ENCODE measurements at regions not wholly inside any gene's neighbourhood (a gene's known extent, or its start where the extent isn't known, plus 50 kb on each side); places are given as distances from the start of the nearest gene placed in this dataset.

DNA sequence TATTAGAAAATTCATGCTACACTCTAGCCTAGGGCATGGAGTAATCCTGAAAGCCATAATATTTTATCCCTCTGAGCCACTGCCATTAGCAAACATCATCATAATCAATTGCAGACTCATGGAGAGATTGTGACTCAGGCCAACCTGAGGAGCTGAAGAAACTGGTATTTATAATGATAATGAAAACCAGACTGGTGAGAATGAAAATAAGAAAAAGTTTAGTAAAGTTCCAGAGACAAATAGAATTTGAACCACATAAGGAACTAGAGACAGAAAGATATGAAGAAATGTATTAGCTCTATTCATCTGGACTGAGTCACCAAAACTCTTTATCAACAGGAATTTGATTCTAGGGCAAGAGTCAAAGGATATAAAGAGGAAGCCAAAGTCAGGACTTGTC lies 158.7 kb downstream of the DRD1 start:
- Histone ChIP-seq H3K27ac (replicated peaks; ENCODE audit: low read length) (no peak overlapping the region), H3K23ac (ENCODE audit: low read depth, low read length, poor library complexity) (no peak overlapping the region), H2BK5ac (ENCODE audit: low read length) (no peak overlapping the region), H3K79me1 (ENCODE audit: low read depth, low read length) (no peaks in the 10 kb centered on the region), H3K4me1 (ENCODE audit: control insufficient read depth in 2 of 2, insufficient read depth in 1 of 2, low read depth in 1 of 2, low read length in 2 of 2) (peaks cover 0 to 2% of the 10 kb centered on the region in 2 donors), H2AFZ (ENCODE audit: low read length) (no peak overlapping the region), H3K4me2 (ENCODE audit: insufficient read depth, low read length, poor library complexity, severe bottlenecking) (no peak overlapping the region), H4K91ac (ENCODE audit: low read depth, low read length, poor library complexity) (no peak overlapping the region), H3K27me3 (ENCODE audit: control insufficient read depth in 3 of 3, insufficient read depth in 3 of 3, low read depth in 1 of 3, low read length in 3 of 3) (no peaks in the 10 kb centered on the region), H3K36me3 (replicated peaks in 1 of 2; ENCODE audit: control insufficient read depth in 2 of 2, insufficient read depth in 2 of 2, low read length in 2 of 2) (no peaks in the 10 kb centered on the region), H3K9me3 (replicated peaks in 1 of 2; ENCODE audit: control insufficient read depth in 2 of 2, insufficient read depth in 1 of 2, low read depth in 1 of 2, low read length in 2 of 2) (no peaks in the 10 kb centered on the region), H4K8ac (ENCODE audit: low read depth, low read length) (no peak overlapping the region), H3K4me3 (ENCODE audit: low read length in 2 of 2) (no peak overlapping the region), H3K9ac (ENCODE audit: low read depth, low read length, poor library complexity) (no peak overlapping the region), H3K4ac (ENCODE audit: low read length) (no peak overlapping the region), H3K14ac (ENCODE audit: low read length) (no peak overlapping the region), H3K18ac (ENCODE audit: low read length) (no peak overlapping the region), H2BK15ac (ENCODE audit: low read length) (no peak overlapping the region), H2BK120ac (ENCODE audit: low read depth, low read length) (no peak overlapping the region), H2BK12ac (ENCODE audit: low read length) (no peak overlapping the region), H2AK5ac (ENCODE audit: low read depth, low read length) (no peak overlapping the region)
- no peak for DNase-seq (ENCODE audit: low spot score)

DNA sequence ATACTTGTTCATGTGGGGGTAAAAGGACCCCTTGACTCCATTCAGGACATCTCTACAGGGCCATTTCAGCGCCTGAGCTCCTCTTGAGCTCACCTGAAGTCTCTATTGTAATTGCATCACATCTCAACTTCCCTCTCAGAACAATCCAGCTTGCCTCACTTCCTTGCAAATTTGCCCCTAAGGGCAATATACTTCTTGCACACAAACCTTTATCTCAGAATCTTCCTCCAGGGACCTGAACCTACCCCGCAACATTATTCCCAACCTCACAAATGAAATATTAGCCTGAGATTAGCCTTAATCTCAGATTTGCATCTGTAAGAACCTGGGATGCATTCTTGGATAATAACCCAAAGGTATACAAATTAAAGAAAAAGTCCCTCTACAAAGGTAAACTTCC lies 159.2 kb downstream of the DRD1 start:
- H3K9me3 ChIP-seq (replicated peaks in 1 of 2; ENCODE audit: control insufficient read depth in 2 of 2, insufficient read depth in 1 of 2, low read depth in 1 of 2, low read length in 2 of 2), result no peaks in the 10 kb centered on the region
- DNase-seq (ENCODE audit: low spot score), result no peak
- WGBS, 2 donors (ENCODE audit: extremely low coverage in 2 of 2, insufficient read length in 2 of 2, insufficient replicate concordance in 1 of 2), result no CpG with 5 or more reads among the region's 2 CpGs
- H2BK5ac ChIP-seq (ENCODE audit: low read length), result no peak overlapping the region
- no peak overlapping the region for H2BK15ac ChIP-seq (ENCODE audit: low read length)
- H4K8ac ChIP-seq (ENCODE audit: low read depth, low read length), result no peak overlapping the region
- H2AK5ac ChIP-seq (ENCODE audit: low read depth, low read length), result no peak overlapping the region
- H3K4ac ChIP-seq (ENCODE audit: low read length), result no peak overlapping the region
- no peak overlapping the region for H3K14ac ChIP-seq (ENCODE audit: low read length)
- peaks cover 0 to 2% of the 10 kb centered on the region in 2 donors for H3K4me1 ChIP-seq (ENCODE audit: control insufficient read depth in 2 of 2, insufficient read depth in 1 of 2, low read depth in 1 of 2, low read length in 2 of 2)
- no peaks in the 10 kb centered on the region for H3K36me3 ChIP-seq (replicated peaks in 1 of 2; ENCODE audit: control insufficient read depth in 2 of 2, insufficient read depth in 2 of 2, low read length in 2 of 2)
- H3K18ac ChIP-seq (ENCODE audit: low read length), result no peak overlapping the region
- H3K27ac ChIP-seq (replicated peaks; ENCODE audit: low read length), result no peak overlapping the region
- no peak overlapping the region for H3K23ac ChIP-seq (ENCODE audit: low read depth, low read length, poor library complexity)
- H3K4me2 ChIP-seq (ENCODE audit: insufficient read depth, low read length, poor library complexity, severe bottlenecking), result no peak overlapping the region
- H3K27me3 ChIP-seq (ENCODE audit: control insufficient read depth in 3 of 3, insufficient read depth in 3 of 3, low read depth in 1 of 3, low read length in 3 of 3), result no peaks in the 10 kb centered on the region
- no peak overlapping the region for H3K4me3 ChIP-seq (ENCODE audit: low read length in 2 of 2)
- no peak overlapping the region for H4K91ac ChIP-seq (ENCODE audit: low read depth, low read length, poor library complexity)
- H2BK120ac ChIP-seq (ENCODE audit: low read depth, low read length), result no peak overlapping the region
- no peaks in the 10 kb centered on the region for H3K79me1 ChIP-seq (ENCODE audit: low read depth, low read length)
- no peak overlapping the region for H2BK12ac ChIP-seq (ENCODE audit: low read length)
- H2AFZ ChIP-seq (ENCODE audit: low read length), result no peak overlapping the region
- H3K9ac ChIP-seq (ENCODE audit: low read depth, low read length, poor library complexity), result no peak overlapping the region

DNA sequence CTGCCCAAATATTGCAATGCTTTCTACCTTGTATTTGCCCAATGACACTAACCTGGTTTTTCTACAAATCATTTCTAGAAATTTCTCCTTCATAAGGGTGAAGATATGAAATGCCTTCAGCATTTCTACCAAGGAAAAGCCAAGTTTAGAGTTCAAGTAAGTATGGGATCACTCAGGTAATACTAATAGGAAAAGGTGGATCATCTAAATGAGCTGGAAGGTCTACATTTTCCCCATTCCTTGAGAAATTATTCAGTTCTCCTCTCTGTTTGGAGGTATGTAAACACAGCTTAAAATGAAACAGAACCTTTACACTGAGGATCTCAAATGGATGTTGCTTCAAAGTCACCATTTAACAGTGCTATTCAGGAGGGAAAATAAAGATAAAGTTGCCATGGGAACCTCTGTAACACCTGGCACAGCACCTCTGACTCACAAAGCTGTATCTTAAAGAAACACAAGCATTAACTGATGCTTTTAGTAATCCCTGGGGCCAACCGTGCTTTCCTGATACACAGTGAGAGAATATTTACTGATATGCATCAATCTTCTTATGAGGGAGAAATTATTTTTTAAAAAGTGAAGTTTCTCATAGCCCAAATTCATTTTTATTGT lies 161.3 kb downstream of the DRD1 start:
- no peaks in the 10 kb centered on the region for H3K27me3 ChIP-seq (ENCODE audit: control insufficient read depth in 3 of 3, insufficient read depth in 3 of 3, low read depth in 1 of 3, low read length in 3 of 3)
- no peak overlapping the region for H3K18ac ChIP-seq (ENCODE audit: low read length)
- H3K14ac ChIP-seq (ENCODE audit: low read length), result no peak overlapping the region
- H4K8ac ChIP-seq (ENCODE audit: low read depth, low read length), result no peak overlapping the region
- no peak overlapping the region for H4K91ac ChIP-seq (ENCODE audit: low read depth, low read length, poor library complexity)
- no peak overlapping the region for H2AFZ ChIP-seq (ENCODE audit: low read length)
- no peak overlapping the region for H3K4me3 ChIP-seq (ENCODE audit: low read length in 2 of 2)
- no peak overlapping the region for H2BK12ac ChIP-seq (ENCODE audit: low read length)
- no peak for DNase-seq (ENCODE audit: low spot score)
- no peak overlapping the region for H3K9ac ChIP-seq (ENCODE audit: low read depth, low read length, poor library complexity)
- H3K4me2 ChIP-seq (ENCODE audit: insufficient read depth, low read length, poor library complexity, severe bottlenecking), result no peak overlapping the region
- H3K4ac ChIP-seq (ENCODE audit: low read length), result no peak overlapping the region
- WGBS, 2 donors (ENCODE audit: extremely low coverage in 2 of 2, insufficient read length in 2 of 2, insufficient replicate concordance in 1 of 2), result no CpG with 5 or more reads among the region's 1 CpG
- no peak overlapping the region for H2BK5ac ChIP-seq (ENCODE audit: low read length)
- H3K9me3 ChIP-seq (replicated peaks in 1 of 2; ENCODE audit: control insufficient read depth in 2 of 2, insufficient read depth in 1 of 2, low read depth in 1 of 2, low read length in 2 of 2), result no peaks in the 10 kb centered on the region
- H2BK15ac ChIP-seq (ENCODE audit: low read length), result no peak overlapping the region
- no peak overlapping the region for H2AK5ac ChIP-seq (ENCODE audit: low read depth, low read length)
- H3K36me3 ChIP-seq (replicated peaks in 1 of 2; ENCODE audit: control insufficient read depth in 2 of 2, insufficient read depth in 2 of 2, low read length in 2 of 2), result no peaks in the 10 kb centered on the region
- no peak overlapping the region for H3K27ac ChIP-seq (replicated peaks; ENCODE audit: low read length)
- no peaks in the 10 kb centered on the region for H3K4me1 ChIP-seq (ENCODE audit: control insufficient read depth in 2 of 2, insufficient read depth in 1 of 2, low read depth in 1 of 2, low read length in 2 of 2)
- H2BK120ac ChIP-seq (ENCODE audit: low read depth, low read length), result no peak overlapping the region
- no peak overlapping the region for H3K23ac ChIP-seq (ENCODE audit: low read depth, low read length, poor library complexity)
- H3K79me1 ChIP-seq (ENCODE audit: low read depth, low read length), result no peaks in the 10 kb centered on the region

DNA sequence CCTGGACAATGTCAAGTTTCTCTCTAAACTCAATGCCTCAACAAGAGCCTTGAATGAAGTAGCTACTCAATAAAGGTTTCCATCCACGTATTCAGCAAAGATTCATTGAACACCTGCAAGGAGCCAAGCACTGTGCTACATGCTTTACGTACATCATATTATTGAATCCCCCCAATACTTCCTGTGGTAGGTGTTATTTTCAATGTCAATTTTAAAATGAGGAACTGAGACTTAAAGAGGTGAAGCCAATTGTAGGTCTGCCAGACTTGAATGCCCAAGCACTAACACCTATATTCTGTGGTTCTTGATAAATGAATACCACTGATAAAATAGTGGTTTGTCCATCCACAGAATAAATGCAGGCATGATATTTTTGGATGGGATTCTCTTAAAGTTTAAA lies 162.3 kb downstream of the DRD1 start:
- H2BK12ac ChIP-seq (ENCODE audit: low read length), result no peak overlapping the region
- H2BK5ac ChIP-seq (ENCODE audit: low read length), result no peak overlapping the region
- H3K4me3 ChIP-seq (ENCODE audit: low read length in 2 of 2), result no peak overlapping the region
- WGBS, 2 donors (ENCODE audit: extremely low coverage in 2 of 2, insufficient read length in 2 of 2, insufficient replicate concordance in 1 of 2), result no CpG with 5 or more reads among the region's 2 CpGs
- no peaks in the 10 kb centered on the region for H3K9me3 ChIP-seq (replicated peaks in 1 of 2; ENCODE audit: control insufficient read depth in 2 of 2, insufficient read depth in 1 of 2, low read depth in 1 of 2, low read length in 2 of 2)
- H3K4me2 ChIP-seq (ENCODE audit: insufficient read depth, low read length, poor library complexity, severe bottlenecking), result no peak overlapping the region
- H3K36me3 ChIP-seq (replicated peaks in 1 of 2; ENCODE audit: control insufficient read depth in 2 of 2, insufficient read depth in 2 of 2, low read length in 2 of 2), result no peaks in the 10 kb centered on the region
- H3K27ac ChIP-seq (replicated peaks; ENCODE audit: low read length), result no peak overlapping the region
- H3K27me3 ChIP-seq (ENCODE audit: control insufficient read depth in 3 of 3, insufficient read depth in 3 of 3, low read depth in 1 of 3, low read length in 3 of 3), result no peaks in the 10 kb centered on the region
- no peak overlapping the region for H4K91ac ChIP-seq (ENCODE audit: low read depth, low read length, poor library complexity)
- no peak overlapping the region for H3K18ac ChIP-seq (ENCODE audit: low read length)
- H3K14ac ChIP-seq (ENCODE audit: low read length), result no peak overlapping the region
- H2BK15ac ChIP-seq (ENCODE audit: low read length), result no peak overlapping the region
- no peaks in the 10 kb centered on the region for H3K4me1 ChIP-seq (ENCODE audit: control insufficient read depth in 2 of 2, insufficient read depth in 1 of 2, low read depth in 1 of 2, low read length in 2 of 2)
- no peak overlapping the region for H4K8ac ChIP-seq (ENCODE audit: low read depth, low read length)
- no peak overlapping the region for H3K23ac ChIP-seq (ENCODE audit: low read depth, low read length, poor library complexity)
- H2BK120ac ChIP-seq (ENCODE audit: low read depth, low read length), result no peak overlapping the region
- H3K79me1 ChIP-seq (ENCODE audit: low read depth, low read length), result no peaks in the 10 kb centered on the region
- no peak overlapping the region for H2AK5ac ChIP-seq (ENCODE audit: low read depth, low read length)
- DNase-seq (ENCODE audit: low spot score), result no peak
- H2AFZ ChIP-seq (ENCODE audit: low read length), result no peak overlapping the region
- H3K9ac ChIP-seq (ENCODE audit: low read depth, low read length, poor library complexity), result no peak overlapping the region
- no peak overlapping the region for H3K4ac ChIP-seq (ENCODE audit: low read length)

Data from neuronal stem cell (in vitro differentiated cells).